ENCODE measurements at regions not wholly inside any gene's neighbourhood (a gene's known extent, or its start where the extent isn't known, plus 50 kb on each side); places are given as distances from the start of the nearest gene placed in this dataset.

GRCh38 chr9:106751681-106752080 is 111.3 kb upstream of the ZNF462 start:
- no peak overlapping the region for H3K4me3 ChIP-seq (ENCODE audit: control insufficient read depth in 1 of 2, extremely low read depth in 1 of 2, low read length in 1 of 2)
- H3K27ac Mint-ChIP-seq, result no peak overlapping the region
- no peaks in the 10 kb centered on the region for H3K27me3 ChIP-seq (replicated peaks in 1 of 2; ENCODE audit: control insufficient read depth in 2 of 2, extremely low read depth in 1 of 2, insufficient read depth in 2 of 2, low read length in 1 of 2)
- H3K27ac ChIP-seq (ENCODE audit: low read length), result no peak overlapping the region
- ATAC-seq (replicated peaks in 1 of 4) (no peak), DNase-seq (no peak)
- ChIA-PET POLR2A (no interaction called here), CTCF (interaction anchor here in 1 of 2 donors (0.6 kb wide), 1 partner anchor 117 kb away, joined by 3 read pairs; no protein-coding TSS in a partner anchor)
- H3K4me1 Mint-ChIP-seq, result peaks cover 0 to 6% (median 5%) of the 10 kb centered on the region in 3 donors
- H3K4me1 ChIP-seq (ENCODE audit: control insufficient read depth in 1 of 2, extremely low read depth in 1 of 2, insufficient read depth in 2 of 2, low read length in 2 of 2), result no peaks in the 10 kb centered on the region
- no peaks in the 10 kb centered on the region for H3K27me3 Mint-ChIP-seq
- no peaks in the 10 kb centered on the region for H3K36me3 Mint-ChIP-seq
- H3K9me3 Mint-ChIP-seq, result peaks cover 0 to 8% (median 7%) of the 10 kb centered on the region in 3 donors
- 70% methylated on average over 2 of the region's 5 CpGs for WGBS (ENCODE audit: insufficient coverage)
- H3K36me3 ChIP-seq (ENCODE audit: control insufficient read depth in 2 of 2, extremely low read depth in 1 of 2, insufficient read depth in 1 of 2, low read length in 1 of 2), result no peaks in the 10 kb centered on the region
- no peak overlapping the region for H3K4me3 Mint-ChIP-seq
- no peaks in the 10 kb centered on the region for H3K9me3 ChIP-seq

GRCh38 chr9:106752581-106752980 is 110.4 kb upstream of the ZNF462 start:
- CTCF ChIA-PET, result no interaction called here
- no peak overlapping the region for H3K4me3 Mint-ChIP-seq

GRCh38 chr9:106753155-106753671 is 109.8 kb upstream of the ZNF462 start:
- Mint-ChIP-seq H3K4me3 (no peak overlapping the region), H3K27ac (no peak overlapping the region), H3K36me3 (no peaks in the 10 kb centered on the region), H3K9me3 (peaks cover 0 to 8% (median 7%) of the 10 kb centered on the region in 3 donors), H3K4me1 (peaks cover 0 to 6% (median 5%) of the 10 kb centered on the region in 3 donors), H3K27me3 (no peaks in the 10 kb centered on the region)
- ChIA-PET CTCF (no interaction called here), POLR2A (interaction anchor here in 1 of 2 donors (0.6 kb wide), 1 partner anchor 199 kb away, joined by 3 read pairs; no protein-coding TSS in a partner anchor)
- Histone ChIP-seq H3K27me3 (replicated peaks in 1 of 2; ENCODE audit: control insufficient read depth in 2 of 2, extremely low read depth in 1 of 2, insufficient read depth in 2 of 2, low read length in 1 of 2) (no peaks in the 10 kb centered on the region), H3K36me3 (ENCODE audit: control insufficient read depth in 2 of 2, extremely low read depth in 1 of 2, insufficient read depth in 1 of 2, low read length in 1 of 2) (no peaks in the 10 kb centered on the region), H3K4me1 (ENCODE audit: control insufficient read depth in 1 of 2, extremely low read depth in 1 of 2, insufficient read depth in 2 of 2, low read length in 2 of 2) (no peaks in the 10 kb centered on the region), H3K27ac (ENCODE audit: low read length) (no peak overlapping the region), H3K4me3 (ENCODE audit: control insufficient read depth in 1 of 2, extremely low read depth in 1 of 2, low read length in 1 of 2) (no peak overlapping the region), H3K9me3 (no peaks in the 10 kb centered on the region)
- DNase-seq, result peak in 2 of 35 experiments; percentile 0 to 5
- peak in 1 of 4 experiments; percentile 44 for ATAC-seq (replicated peaks in 1 of 4)
- WGBS (ENCODE audit: insufficient coverage), result 39% methylated on average over 3 of the region's 4 CpGs

More at GRCh38 chr9:106752581-106752980, 110.4 kb upstream of the ZNF462 start:
- H3K27ac Mint-ChIP-seq, result no peak overlapping the region
- Histone ChIP-seq H3K9me3 (no peaks in the 10 kb centered on the region), H3K4me3 (ENCODE audit: control insufficient read depth in 1 of 2, extremely low read depth in 1 of 2, low read length in 1 of 2) (no peak overlapping the region), H3K27ac (ENCODE audit: low read length) (no peak overlapping the region), H3K4me1 (ENCODE audit: control insufficient read depth in 1 of 2, extremely low read depth in 1 of 2, insufficient read depth in 2 of 2, low read length in 2 of 2) (no peaks in the 10 kb centered on the region), H3K27me3 (replicated peaks in 1 of 2; ENCODE audit: control insufficient read depth in 2 of 2, extremely low read depth in 1 of 2, insufficient read depth in 2 of 2, low read length in 1 of 2) (no peaks in the 10 kb centered on the region), H3K36me3 (ENCODE audit: control insufficient read depth in 2 of 2, extremely low read depth in 1 of 2, insufficient read depth in 1 of 2, low read length in 1 of 2) (no peaks in the 10 kb centered on the region)
- H3K27me3 Mint-ChIP-seq, result no peaks in the 10 kb centered on the region
- no peaks in the 10 kb centered on the region for H3K36me3 Mint-ChIP-seq
- H3K9me3 Mint-ChIP-seq, result peaks cover 0 to 8% (median 7%) of the 10 kb centered on the region in 3 donors
- peaks cover 0 to 6% (median 5%) of the 10 kb centered on the region in 3 donors for H3K4me1 Mint-ChIP-seq
- POLR2A ChIA-PET, result no interaction called here
- no peak for DNase-seq
- 50% methylated on average over 1 of the region's 3 CpGs for WGBS (ENCODE audit: insufficient coverage)
- no peak for ATAC-seq (replicated peaks in 1 of 4)

GRCh38 chr9:106755736-106756135 is 107.2 kb upstream of the ZNF462 start:
- H3K4me1 Mint-ChIP-seq, result peaks cover 0 to 6% (median 5%) of the 10 kb centered on the region in 3 donors
- no peaks in the 10 kb centered on the region for H3K36me3 Mint-ChIP-seq
- no peak overlapping the region for H3K4me3 Mint-ChIP-seq
- WGBS (ENCODE audit: insufficient coverage), result 80% methylated on average over 6 of the region's 7 CpGs
- H3K27me3 Mint-ChIP-seq, result no peaks in the 10 kb centered on the region
- no peak overlapping the region for H3K4me3 ChIP-seq (ENCODE audit: control insufficient read depth in 1 of 2, extremely low read depth in 1 of 2, low read length in 1 of 2)
- no peaks in the 10 kb centered on the region for H3K9me3 ChIP-seq
- ATAC-seq (replicated peaks in 1 of 4), result no peak
- ChIA-PET CTCF (no interaction called here), POLR2A (no interaction called here)
- no peak overlapping the region for H3K27ac ChIP-seq (ENCODE audit: low read length)
- DNase-seq, result no peak
- no peaks in the 10 kb centered on the region for H3K36me3 ChIP-seq (ENCODE audit: control insufficient read depth in 2 of 2, extremely low read depth in 1 of 2, insufficient read depth in 1 of 2, low read length in 1 of 2)
- H3K4me1 ChIP-seq (ENCODE audit: control insufficient read depth in 1 of 2, extremely low read depth in 1 of 2, insufficient read depth in 2 of 2, low read length in 2 of 2), result no peaks in the 10 kb centered on the region
- H3K9me3 Mint-ChIP-seq, result peaks cover 0 to 5% (median 4%) of the 10 kb centered on the region in 3 donors
- H3K27ac Mint-ChIP-seq, result no peak overlapping the region
- no peaks in the 10 kb centered on the region for H3K27me3 ChIP-seq (replicated peaks in 1 of 2; ENCODE audit: control insufficient read depth in 2 of 2, extremely low read depth in 1 of 2, insufficient read depth in 2 of 2, low read length in 1 of 2)

- H3K4me1 Mint-ChIP-seq, result peaks cover 0 to 6% (median 5%) of the 10 kb centered on the region in 3 donors
- ChIA-PET CTCF (no interaction called here), POLR2A (no interaction called here)
- no peaks in the 10 kb centered on the region for H3K36me3 Mint-ChIP-seq
- Histone ChIP-seq H3K9me3 (no peaks in the 10 kb centered on the region), H3K27me3 (replicated peaks in 1 of 2; ENCODE audit: control insufficient read depth in 2 of 2, extremely low read depth in 1 of 2, insufficient read depth in 2 of 2, low read length in 1 of 2) (no peaks in the 10 kb centered on the region), H3K4me1 (ENCODE audit: control insufficient read depth in 1 of 2, extremely low read depth in 1 of 2, insufficient read depth in 2 of 2, low read length in 2 of 2) (no peaks in the 10 kb centered on the region), H3K4me3 (ENCODE audit: control insufficient read depth in 1 of 2, extremely low read depth in 1 of 2, low read length in 1 of 2) (no peak overlapping the region), H3K27ac (ENCODE audit: low read length) (no peak overlapping the region), H3K36me3 (ENCODE audit: control insufficient read depth in 2 of 2, extremely low read depth in 1 of 2, insufficient read depth in 1 of 2, low read length in 1 of 2) (no peaks in the 10 kb centered on the region)
- H3K9me3 Mint-ChIP-seq, result peaks cover 0 to 5% (median 4%) of the 10 kb centered on the region in 3 donors
- H3K27ac Mint-ChIP-seq, result no peak overlapping the region
- WGBS (ENCODE audit: insufficient coverage), result no CpG with 5 or more reads among the region's 2 CpGs
- no peak overlapping the region for H3K4me3 Mint-ChIP-seq
- no peaks in the 10 kb centered on the region for H3K27me3 Mint-ChIP-seq
- no peak for ATAC-seq (replicated peaks in 1 of 4)
- no peak for DNase-seq
Measured at GRCh38 chr9:106757514-106757913, 105.5 kb upstream of the ZNF462 start.

GRCh38 chr9:106758911-106759310 is 104.1 kb upstream of the ZNF462 start:
- POLR2A ChIA-PET, result no interaction called here
- DNase-seq, result no peak
- Histone ChIP-seq H3K27ac (ENCODE audit: low read length) (no peak overlapping the region), H3K4me3 (ENCODE audit: control insufficient read depth in 1 of 2, extremely low read depth in 1 of 2, low read length in 1 of 2) (no peak overlapping the region), H3K9me3 (no peaks in the 10 kb centered on the region), H3K36me3 (ENCODE audit: control insufficient read depth in 2 of 2, extremely low read depth in 1 of 2, insufficient read depth in 1 of 2, low read length in 1 of 2) (no peaks in the 10 kb centered on the region), H3K27me3 (replicated peaks in 1 of 2; ENCODE audit: control insufficient read depth in 2 of 2, extremely low read depth in 1 of 2, insufficient read depth in 2 of 2, low read length in 1 of 2) (no peaks in the 10 kb centered on the region), H3K4me1 (ENCODE audit: control insufficient read depth in 1 of 2, extremely low read depth in 1 of 2, insufficient read depth in 2 of 2, low read length in 2 of 2) (no peaks in the 10 kb centered on the region)
- Mint-ChIP-seq H3K9me3 (no peaks in the 10 kb centered on the region), H3K27ac (no peak overlapping the region), H3K27me3 (no peaks in the 10 kb centered on the region), H3K4me3 (no peak overlapping the region), H3K36me3 (no peaks in the 10 kb centered on the region), H3K4me1 (no peaks in the 10 kb centered on the region)
- CTCF ChIA-PET, result interaction anchor here in 1 of 2 donors (0.6 kb wide), 1 partner anchor 327 kb away, joined by 3 read pairs; no protein-coding TSS in a partner anchor
- ATAC-seq (replicated peaks in 1 of 4), result no peak
- no CpG with 5 or more reads among the region's 1 CpG for WGBS (ENCODE audit: insufficient coverage)

- Mint-ChIP-seq H3K9me3 (peaks cover 0 to 4% (median 3%) of the 10 kb centered on the region in 3 donors), H3K4me3 (no peak overlapping the region), H3K27me3 (no peaks in the 10 kb centered on the region), H3K4me1 (no peaks in the 10 kb centered on the region), H3K27ac (no peak overlapping the region), H3K36me3 (no peaks in the 10 kb centered on the region)
- no peak for ATAC-seq (replicated peaks in 1 of 4)
- Histone ChIP-seq H3K4me3 (ENCODE audit: control insufficient read depth in 1 of 2, extremely low read depth in 1 of 2, low read length in 1 of 2) (no peak overlapping the region), H3K36me3 (ENCODE audit: control insufficient read depth in 2 of 2, extremely low read depth in 1 of 2, insufficient read depth in 1 of 2, low read length in 1 of 2) (no peaks in the 10 kb centered on the region), H3K27ac (ENCODE audit: low read length) (no peak overlapping the region), H3K9me3 (no peaks in the 10 kb centered on the region), H3K4me1 (ENCODE audit: control insufficient read depth in 1 of 2, extremely low read depth in 1 of 2, insufficient read depth in 2 of 2, low read length in 2 of 2) (no peaks in the 10 kb centered on the region), H3K27me3 (replicated peaks in 1 of 2; ENCODE audit: control insufficient read depth in 2 of 2, extremely low read depth in 1 of 2, insufficient read depth in 2 of 2, low read length in 1 of 2) (no peaks in the 10 kb centered on the region)
- ChIA-PET POLR2A (no interaction called here), CTCF (no interaction called here)
- 60% methylated on average over 1 of the region's 2 CpGs for WGBS (ENCODE audit: insufficient coverage)
- no peak for DNase-seq
Measured at GRCh38 chr9:106761493-106761892, 101.5 kb upstream of the ZNF462 start.

Data from T-cell (primary cell).